Progenitor cell of endocrine pancreas (in vitro differentiated cells): ENCODE measurements at regions not wholly inside any gene's neighbourhood (a gene's known extent, or its start where the extent isn't known, plus 50 kb on each side); places are given as distances from the start of the nearest gene placed in this dataset.
"Not testable (repeated sequence)": the region's sequence is repeated elsewhere in the genome, so short reads cannot be mapped to it uniquely, and the experiment has no call there.

Experiments used
- DNase-seq: peaks from one replicate; pipeline ENCODE4 v3.0.0; 2021; ENCODE audit warnings: low spot score; ENCODE audit not compliant: unreplicated experiment
- H3K27ac Mint-ChIP-seq: 2 replicates; pipeline ENCODE4 v1.8.0; 2021; ENCODE audit warnings: mild to moderate bottlenecking, moderate library complexity, mixed read lengths
- H3K27me3 Mint-ChIP-seq: 2 replicates; pipeline ENCODE4 v1.8.0; 2021; ENCODE audit warnings: mixed read lengths
- H3K36me3 Mint-ChIP-seq: 2 replicates; pipeline ENCODE4 v1.8.0; 2022; ENCODE audit warnings: mixed read lengths; ENCODE audit not compliant: insufficient read depth
- H3K4me1 Mint-ChIP-seq: 2 replicates; pipeline ENCODE4 v1.8.0; 2021; ENCODE audit warnings: low read depth, mixed read lengths
- H3K4me3 Mint-ChIP-seq: 2 replicates; pipeline ENCODE4 v1.8.0; 2021; ENCODE audit warnings: low read depth, mild to moderate bottlenecking, moderate library complexity, mixed read lengths
- H3K9me3 Mint-ChIP-seq: 2 replicates; pipeline ENCODE4 v1.8.0; 2021; ENCODE audit warnings: low read depth, mixed read lengths
- CTCF ChIP-seq: fragments of 200-600 bp; sonication (generic); IDR thresholded peaks from one replicate; pipeline ENCODE4 v1.5.0; 2021; ENCODE audit warnings: antibody characterized with exemption, mild to moderate bottlenecking; ENCODE audit not compliant: unreplicated experiment

DNA sequence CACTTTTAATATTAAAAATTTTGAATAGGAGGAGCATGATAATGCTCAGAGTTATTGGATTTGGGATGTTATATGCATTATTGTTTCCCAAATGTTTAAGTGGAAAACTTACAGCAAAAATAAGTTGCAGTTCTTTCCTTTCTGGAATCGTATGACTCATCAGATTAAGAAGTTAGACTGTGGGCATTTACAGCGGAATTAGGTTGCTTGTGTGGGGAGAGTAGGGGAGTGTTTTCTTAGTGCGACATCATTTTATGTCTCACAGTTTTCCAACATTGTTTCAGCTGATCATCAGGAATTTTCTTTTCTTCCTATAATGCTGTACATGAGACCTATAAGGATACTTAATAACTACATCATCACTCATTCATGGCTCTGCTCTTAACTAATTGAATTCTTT is 1631.8 kb downstream of the CDH8 start:
- Mint-ChIP-seq H3K27me3 (no peaks in the 10 kb centered on the region), H3K4me3 (no peak overlapping the region), H3K27ac (no peak overlapping the region), H3K9me3 (no peaks in the 10 kb centered on the region), H3K36me3 (no peaks in the 10 kb centered on the region), H3K4me1 (peaks cover 9% of the 10 kb centered on the region)
- no peak for DNase-seq
- TF ChIP-seq CTCF = no peak

DNA sequence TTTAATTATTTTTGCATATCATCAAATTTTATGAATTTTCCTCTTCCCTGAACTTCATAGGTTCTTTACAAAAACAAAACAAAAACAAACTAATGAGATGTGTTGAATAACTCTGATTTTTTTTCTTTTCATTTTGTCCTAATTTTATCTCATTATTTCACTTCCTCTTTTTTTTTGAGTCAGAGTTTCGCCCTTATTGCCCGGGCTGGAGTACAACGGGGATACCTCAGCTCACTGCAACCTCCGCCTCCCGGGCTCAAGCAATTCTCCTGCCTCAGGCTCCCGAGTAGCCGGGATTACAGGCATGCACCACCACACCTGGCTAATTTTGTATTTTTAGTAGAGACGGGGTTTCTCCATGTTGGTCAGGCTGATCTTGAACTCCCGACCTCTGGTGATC is 1633.3 kb downstream of the CDH8 start:
- H3K27me3 Mint-ChIP-seq, H3K27ac Mint-ChIP-seq, H3K4me3 Mint-ChIP-seq, DNase-seq, H3K9me3 Mint-ChIP-seq, H3K36me3 Mint-ChIP-seq: not testable (repeated sequence)
- H3K4me1 Mint-ChIP-seq = peaks cover 11% of the 10 kb centered on the region

DNA sequence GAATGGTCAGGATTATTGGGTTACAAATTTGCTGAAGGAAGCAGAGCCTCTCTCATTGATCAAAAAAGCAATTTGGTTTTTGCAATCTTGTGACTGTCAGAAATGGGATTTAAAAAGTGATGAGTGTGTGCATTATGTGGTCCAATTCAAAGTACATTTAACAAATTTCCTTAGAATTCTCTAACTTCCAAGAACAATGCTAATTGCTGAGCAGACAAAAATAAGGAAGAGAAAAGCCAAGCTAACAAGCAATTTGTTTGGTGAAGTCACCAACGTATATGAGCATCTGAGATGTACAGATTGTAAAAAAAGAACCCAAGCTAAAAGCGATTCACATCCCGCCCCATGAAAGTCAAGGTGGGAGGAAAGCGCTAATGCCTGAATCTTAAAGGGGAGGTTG is 1643.9 kb downstream of the CDH8 start:
- Mint-ChIP-seq H3K27ac (no peak overlapping the region), H3K4me1 (peaks cover 9% of the 10 kb centered on the region), H3K4me3 (no peak overlapping the region), H3K27me3 (no peaks in the 10 kb centered on the region), H3K36me3 (no peaks in the 10 kb centered on the region), H3K9me3 (peaks cover 4% of the 10 kb centered on the region)
- DNase-seq = no peak
- TF ChIP-seq CTCF = no peak

DNA sequence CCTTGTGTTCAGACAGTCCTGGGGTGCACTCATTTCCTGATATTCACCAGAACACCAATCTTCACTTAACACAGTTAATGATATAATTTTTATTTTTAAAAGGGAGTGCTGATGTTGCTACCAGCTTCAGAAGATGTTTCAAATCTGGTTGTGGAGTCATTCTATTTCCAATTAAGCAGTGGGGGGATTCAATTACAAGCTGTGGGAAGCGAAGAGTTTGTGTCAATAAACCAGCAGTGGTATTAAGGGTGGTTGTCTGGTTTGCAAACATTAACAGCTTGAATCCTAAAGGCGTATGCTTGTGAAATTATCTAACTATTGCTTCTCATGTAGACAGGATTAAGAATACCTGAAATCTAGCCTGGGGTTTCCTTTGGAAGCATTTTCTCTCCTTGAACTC is 1637.5 kb upstream of the GOT2 start:
- no peak for TF ChIP-seq CTCF
- H3K4me3 Mint-ChIP-seq = no peak overlapping the region
- no peaks in the 10 kb centered on the region for H3K36me3 Mint-ChIP-seq
- peaks cover 12% of the 10 kb centered on the region for H3K4me1 Mint-ChIP-seq
- H3K9me3 Mint-ChIP-seq = peaks cover 8% of the 10 kb centered on the region
- no peak for DNase-seq
- no peak overlapping the region for H3K27ac Mint-ChIP-seq
- peaks cover 14% of the 10 kb centered on the region for H3K27me3 Mint-ChIP-seq

GRCh38 chr16:60367739-60368138 is 1633.6 kb upstream of the GOT2 start:
- peaks cover 39% of the 10 kb centered on the region for H3K4me1 Mint-ChIP-seq
- no peak overlapping the region for H3K4me3 Mint-ChIP-seq
- DNase-seq = no peak
- no peak for TF ChIP-seq CTCF
- peaks cover 8% of the 10 kb centered on the region for H3K9me3 Mint-ChIP-seq
- H3K27ac Mint-ChIP-seq = no peak overlapping the region
- no peaks in the 10 kb centered on the region for H3K36me3 Mint-ChIP-seq
- H3K27me3 Mint-ChIP-seq = peaks cover 2% of the 10 kb centered on the region

GRCh38 chr16:60363566-60363965 is 1629.5 kb upstream of the GOT2 start:
- TF ChIP-seq CTCF = no peak
- Mint-ChIP-seq H3K27me3 (no peaks in the 10 kb centered on the region), H3K36me3 (no peaks in the 10 kb centered on the region), H3K9me3 (no peaks in the 10 kb centered on the region), H3K27ac (no peak overlapping the region), H3K4me1 (peaks cover 41% of the 10 kb centered on the region), H3K4me3 (no peak overlapping the region)
- DNase-seq = no peak

- H3K4me3 Mint-ChIP-seq, H3K36me3 Mint-ChIP-seq, H3K9me3 Mint-ChIP-seq, DNase-seq, H3K27ac Mint-ChIP-seq, H3K27me3 Mint-ChIP-seq: not testable (repeated sequence)
- peaks cover 30% of the 10 kb centered on the region for H3K4me1 Mint-ChIP-seq
These were observed 1625.8 kb upstream of the GOT2 start for GRCh38 chr16:60359866-60360265.

DNA sequence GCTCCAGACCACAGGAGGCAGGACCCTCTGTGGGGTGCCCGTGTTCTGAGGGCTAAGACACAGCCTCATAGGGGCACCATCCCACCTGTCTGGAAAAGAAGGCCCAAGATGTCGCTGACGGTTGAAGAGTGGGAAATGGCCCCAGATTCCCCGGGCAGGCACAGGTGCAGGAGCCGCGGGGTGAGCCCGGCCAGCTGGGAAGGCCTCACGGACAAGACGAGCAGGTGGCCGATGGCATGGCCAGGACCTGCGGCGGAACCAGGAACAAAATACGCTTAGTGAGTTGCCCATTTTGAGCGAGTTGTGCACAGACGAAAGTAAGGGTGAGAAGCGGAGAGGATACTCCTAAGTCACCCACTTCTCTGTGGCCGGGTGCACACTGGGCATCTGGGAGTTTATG is 1625.3 kb upstream of the GOT2 start:
- H3K9me3 Mint-ChIP-seq, H3K27ac Mint-ChIP-seq, H3K4me3 Mint-ChIP-seq, DNase-seq, H3K27me3 Mint-ChIP-seq, H3K36me3 Mint-ChIP-seq: not testable (repeated sequence)
- H3K4me1 Mint-ChIP-seq = peaks cover 26% of the 10 kb centered on the region

DNA sequence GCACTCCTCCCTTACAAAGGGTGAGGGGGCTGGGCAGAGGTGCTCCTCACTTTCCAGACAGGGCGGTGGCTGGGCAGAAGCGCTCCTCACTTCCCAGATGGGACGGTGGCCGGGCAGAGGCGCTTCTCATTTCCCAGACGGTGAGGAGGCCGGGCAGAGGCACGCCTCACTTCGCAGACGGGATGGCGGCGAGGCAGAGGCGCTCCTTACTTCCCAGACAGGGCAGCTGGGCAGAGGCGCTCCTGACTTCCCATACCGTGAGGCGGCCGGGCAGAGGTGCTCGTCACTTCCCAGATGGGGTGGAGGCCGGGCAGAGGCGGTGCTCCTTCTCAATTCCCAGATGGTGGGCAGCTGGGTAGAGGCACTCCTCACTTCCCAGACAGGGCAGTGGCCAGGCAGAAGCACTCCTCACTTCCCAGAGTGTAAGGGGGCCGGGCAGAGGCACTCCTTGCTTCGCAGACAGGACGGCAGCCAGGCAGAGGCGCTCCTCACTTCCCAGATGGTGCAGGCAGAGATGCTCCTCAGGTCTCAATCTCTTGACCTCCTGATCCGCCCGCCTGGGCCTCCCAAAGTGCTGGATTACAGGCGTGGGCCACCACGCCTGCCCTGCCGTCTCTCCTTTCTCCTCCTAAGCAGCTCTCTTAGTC is 1623.9 kb upstream of the GOT2 start:
- H3K4me3 Mint-ChIP-seq, H3K9me3 Mint-ChIP-seq, H3K27me3 Mint-ChIP-seq, DNase-seq, H3K36me3 Mint-ChIP-seq: not testable (repeated sequence)
- H3K27ac Mint-ChIP-seq = peak overlapping the region; percentile 62
- peaks cover 12% of the 10 kb centered on the region for H3K4me1 Mint-ChIP-seq
